CD4-positive, alpha-beta T cell treated with Interleukin-2 at 100 ng/mL for 4 hours (primary cell): ENCODE measurements at regions not wholly inside any gene's neighbourhood (a gene's known extent, or its start where the extent isn't known, plus 50 kb on each side); places are given as distances from the start of the nearest gene placed in this dataset.
"Not testable (repeated sequence)": the region's sequence is repeated elsewhere in the genome, so short reads cannot be mapped to it uniquely, and the experiment has no call there.

ENCODE experiments used
- DNase-seq: peaks from one replicate; pipeline ENCODE4 v3.0.0-alpha.2; 2020; ENCODE audit warnings: low spot score

- no peak for DNase-seq
These were observed 304.5 kb downstream of the CCSER2 start for GRCh38 chr10:84632866-84633265.

DNA sequence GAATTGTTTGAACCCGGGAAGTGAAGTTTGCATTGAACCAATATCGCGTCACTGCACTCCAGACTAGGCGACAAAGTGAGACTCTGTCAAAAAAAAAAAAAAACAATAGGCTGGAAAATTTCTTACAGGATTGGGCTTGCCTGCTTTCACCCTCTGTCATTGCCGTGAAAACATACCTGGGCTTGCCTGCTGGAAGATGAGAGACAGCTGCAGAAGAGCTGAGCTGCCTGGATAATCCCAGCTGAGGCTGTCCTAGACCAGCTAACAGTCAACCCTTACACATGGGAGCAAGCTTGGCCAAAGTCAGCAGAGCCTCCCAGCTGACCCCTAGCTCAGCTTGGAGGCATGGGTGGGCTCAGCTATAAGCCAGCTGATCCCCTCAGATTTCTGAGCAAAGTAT, 306.2 kb downstream of the CCSER2 start:
- DNase-seq = no peak

GRCh38 chr10:84650628-84651027, 322.2 kb downstream of the CCSER2 start:
- DNase-seq = not testable (repeated sequence)

DNA sequence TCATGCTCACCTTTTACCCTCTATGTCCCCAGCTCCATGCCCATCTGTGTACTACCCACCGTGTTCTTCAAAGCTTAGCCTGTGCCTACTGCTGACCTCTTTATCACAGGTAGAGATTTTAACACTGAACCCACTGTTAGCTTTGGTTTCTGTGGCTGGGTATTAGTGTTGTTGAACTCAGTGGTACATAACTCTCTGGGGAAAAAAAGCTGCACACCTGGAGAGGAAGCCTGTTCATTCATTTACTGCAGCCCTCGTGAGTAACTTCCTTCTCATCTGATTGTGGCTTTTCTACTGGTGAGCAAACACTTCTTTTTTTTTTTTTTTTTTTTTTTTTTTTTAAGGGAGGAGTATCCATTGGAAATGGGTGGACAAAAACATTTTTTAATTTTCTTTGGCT, 326.3 kb downstream of the CCSER2 start:
- DNase-seq = no peak

- DNase-seq = no peak
These were observed 330.6 kb downstream of the CCSER2 start for GRCh38 chr10:84659027-84659426.

- no peak for DNase-seq
These were observed 331.4 kb downstream of the CCSER2 start for GRCh38 chr10:84659497-84660439.

- DNase-seq = no peak
These were observed 332.2 kb downstream of the CCSER2 start for GRCh38 chr10:84660450-84661159.

- no peak for DNase-seq
These were observed 336.8 kb downstream of the CCSER2 start for GRCh38 chr10:84665211-84665610.

GRCh38 chr10:84665883-84666463, 337.6 kb downstream of the CCSER2 start:
- no peak for DNase-seq

DNA sequence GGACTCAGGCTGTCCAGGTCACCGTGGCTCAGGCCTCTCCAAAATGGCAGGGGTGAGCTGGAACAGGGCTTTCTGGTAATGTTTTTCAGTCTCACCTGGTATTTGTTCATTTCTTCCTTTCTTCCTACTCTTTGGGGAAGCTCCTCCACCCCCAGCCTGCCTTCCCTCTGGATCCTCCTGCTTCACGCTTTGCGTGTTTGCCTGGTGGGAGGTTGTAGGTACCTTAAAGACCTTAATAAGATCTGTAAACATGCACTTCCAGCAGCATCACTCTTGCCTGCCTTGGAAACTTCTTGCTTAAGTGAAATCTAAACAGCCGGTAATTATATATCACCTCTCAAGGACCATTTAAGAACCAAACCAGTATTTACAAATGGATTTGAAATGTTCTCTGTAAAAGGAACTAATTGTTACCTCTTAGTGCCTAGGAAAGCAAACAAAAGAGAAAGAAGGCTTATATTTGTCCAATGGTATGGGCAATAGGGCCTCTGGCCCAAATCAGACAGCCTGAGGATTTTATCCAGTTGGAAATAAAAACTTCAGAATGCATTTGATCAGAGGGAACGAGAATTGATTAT, 339.9 kb downstream of the CCSER2 start:
- no peak for DNase-seq

GRCh38 chr10:84675060-84675459, 346.7 kb downstream of the CCSER2 start:
- no peak for DNase-seq

GRCh38 chr10:84676536-84676935, 348.1 kb downstream of the CCSER2 start:
- DNase-seq = no peak

GRCh38 chr10:84681781-84682180, 353.4 kb downstream of the CCSER2 start:
- DNase-seq = no peak

DNA sequence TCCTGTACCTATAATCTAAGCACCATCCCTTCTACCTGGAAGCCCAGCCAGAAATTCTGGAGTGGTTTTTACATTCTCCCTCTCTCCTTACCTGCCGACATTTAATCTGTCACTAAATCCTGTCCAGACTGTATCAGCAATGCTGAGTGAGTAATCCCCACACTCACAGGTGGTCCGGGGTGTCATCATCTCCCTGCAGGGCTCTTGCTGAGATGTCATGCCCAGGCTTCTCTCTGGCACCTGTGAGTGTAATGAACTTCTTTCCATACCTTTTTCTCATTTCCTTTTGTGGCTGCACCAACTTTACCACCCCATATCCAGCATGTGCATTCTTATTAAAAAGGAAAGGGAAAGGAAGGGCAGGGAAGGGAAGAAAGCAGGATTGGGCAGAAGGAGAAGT, 355.2 kb downstream of the CCSER2 start:
- DNase-seq = no peak

- no peak for DNase-seq
These were observed 355.8 kb downstream of the CCSER2 start for GRCh38 chr10:84683980-84684740.

GRCh38 chr10:84685047-84685660, 356.8 kb downstream of the CCSER2 start:
- no peak for DNase-seq

DNA sequence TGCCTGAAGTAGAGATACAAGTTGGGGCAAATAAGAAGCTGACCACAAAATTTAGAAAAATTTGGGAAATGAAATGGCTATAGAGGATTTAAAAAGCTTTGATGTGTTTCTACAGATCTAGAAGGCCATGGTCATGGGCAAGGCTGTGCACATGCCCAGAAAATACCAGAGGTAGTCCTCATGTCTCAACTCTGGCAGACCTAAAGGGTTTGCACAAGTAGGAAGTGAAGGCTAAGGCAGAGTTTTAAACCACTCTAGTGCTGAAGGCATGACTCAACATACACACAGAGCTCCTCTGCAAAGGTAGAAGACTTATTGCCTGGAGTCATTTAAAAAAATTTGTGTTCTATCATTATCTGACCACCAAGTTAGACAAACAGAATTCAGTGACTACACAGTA, 364.6 kb downstream of the CCSER2 start:
- DNase-seq = no peak

DNA sequence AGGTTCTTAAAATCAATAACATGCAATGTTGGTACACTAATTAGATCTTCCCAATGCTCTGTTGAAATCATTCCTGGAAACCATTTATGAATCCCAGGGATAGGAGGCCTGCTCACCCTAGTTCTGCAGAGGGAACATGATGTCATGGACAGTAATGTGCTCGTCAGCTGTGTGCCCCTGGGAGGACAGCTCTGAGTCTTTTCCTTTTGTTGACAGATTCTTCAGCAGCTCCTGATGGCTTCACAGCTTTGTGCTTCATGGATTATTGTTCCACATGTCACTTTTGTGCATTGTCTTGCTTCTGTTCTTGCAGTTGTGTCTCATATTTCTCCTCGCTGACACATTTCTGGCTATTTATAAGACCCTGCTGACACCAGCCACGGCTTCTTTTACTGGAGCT, 367.5 kb downstream of the CCSER2 start:
- DNase-seq = no peak

DNA sequence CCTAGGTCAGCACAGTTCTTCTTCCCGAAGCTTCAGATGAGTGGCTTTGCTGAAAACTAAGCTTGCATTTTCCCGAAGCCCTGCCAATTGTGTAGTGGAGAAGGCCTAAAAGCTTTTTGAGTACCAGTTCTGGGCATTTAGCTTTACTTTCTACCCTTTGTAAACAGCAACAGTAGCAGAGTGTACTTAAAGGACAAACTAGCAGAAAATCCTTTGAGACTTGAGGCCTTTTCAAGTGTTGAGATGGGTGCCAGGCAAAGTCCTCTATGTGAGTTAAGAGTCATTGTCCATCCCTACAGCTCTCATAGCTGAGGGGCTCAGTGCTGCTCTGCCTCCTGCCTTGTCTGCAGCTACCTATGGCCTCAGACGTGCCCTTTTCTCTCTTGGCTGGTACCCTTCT, 368.2 kb downstream of the CCSER2 start:
- DNase-seq = no peak

- DNase-seq = no peak
These were observed 370.6 kb downstream of the CCSER2 start for GRCh38 chr10:84698989-84699388.

DNA sequence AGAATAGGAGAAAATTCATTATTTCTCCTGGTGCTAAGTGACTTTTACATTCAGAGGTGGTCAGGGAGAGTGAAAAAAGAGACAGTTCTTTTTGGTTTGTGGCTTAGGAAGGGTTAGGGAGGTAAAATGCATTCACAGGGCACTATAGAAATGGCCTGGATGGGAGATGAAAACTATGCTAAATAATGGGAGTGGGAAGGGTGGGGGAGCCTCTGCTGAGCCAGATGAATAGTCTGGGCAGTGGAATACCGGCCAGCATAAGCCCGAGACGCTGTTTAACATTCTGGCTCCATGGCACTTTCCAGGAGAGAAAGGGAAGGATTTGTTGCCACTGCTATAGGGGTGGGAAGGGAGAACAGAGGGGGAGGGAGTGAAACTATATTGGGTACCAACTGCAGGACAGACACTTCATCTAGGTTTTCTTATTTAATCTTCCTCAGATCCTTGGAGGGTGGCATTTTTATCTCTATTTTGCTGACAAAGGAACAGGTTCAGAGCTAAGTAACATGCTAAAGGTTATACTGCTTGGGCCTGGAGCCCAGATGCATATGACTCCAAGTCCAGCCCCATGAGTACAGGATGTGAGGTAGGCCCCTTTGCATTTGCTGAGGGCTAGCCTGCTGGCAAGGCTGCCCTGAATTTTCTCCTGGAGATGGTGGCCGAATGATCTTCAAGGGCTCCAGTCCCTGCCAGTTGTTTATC, 372.4 kb downstream of the CCSER2 start:
- no peak for DNase-seq
